ENCODE measurements at regions not wholly inside any gene's neighbourhood (a gene's known extent, or its start where the extent isn't known, plus 50 kb on each side); places are given as distances from the start of the nearest gene placed in this dataset.
A peak's percentile ranks its signal among the peaks of the same experiment; 100 is the strongest.

GRCh38 chr2:204272610-204273287 is 272.5 kb upstream of the PARD3B start:
- no peak overlapping the region for H3K27ac Mint-ChIP-seq
- DNase-seq (no peak), ATAC-seq (replicated peaks in 1 of 2) (no peak)
- peaks cover 0 to 8% of the 10 kb centered on the region in 2 donors for H3K9me3 Mint-ChIP-seq
- H3K36me3 Mint-ChIP-seq (ENCODE audit: insufficient read depth in 2 of 2): no peaks in the 10 kb centered on the region
- no peak overlapping the region for H3K4me3 Mint-ChIP-seq
- no peaks in the 10 kb centered on the region for H3K4me1 Mint-ChIP-seq (ENCODE audit: low read depth)
- H3K27me3 Mint-ChIP-seq (ENCODE audit: low read depth): peaks cover 36% of the 10 kb centered on the region

DNA sequence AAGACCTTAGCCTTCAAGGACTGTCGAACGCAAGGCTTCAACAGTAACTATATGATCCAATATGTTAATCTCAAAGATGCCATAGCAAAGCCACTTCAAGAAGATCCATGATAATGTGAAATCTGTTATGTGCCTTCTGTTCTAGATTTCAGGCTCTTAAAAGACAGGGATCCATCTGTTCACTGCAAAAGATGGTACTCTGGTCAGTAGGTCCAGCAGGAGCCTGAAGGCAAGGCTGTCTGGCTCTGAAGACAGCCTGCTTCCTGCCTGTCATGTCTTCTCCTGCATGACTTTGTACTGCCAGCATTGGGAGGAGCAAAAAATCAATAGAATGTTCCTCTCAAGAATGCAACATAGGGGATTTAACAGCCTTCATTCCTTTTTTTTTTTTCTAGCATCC is 270.8 kb upstream of the PARD3B start:
- ATAC-seq (replicated peaks in 1 of 2) (no peak), DNase-seq (no peak)
- no peaks in the 10 kb centered on the region for H3K36me3 Mint-ChIP-seq (ENCODE audit: insufficient read depth in 2 of 2)
- no peaks in the 10 kb centered on the region for H3K4me1 Mint-ChIP-seq (ENCODE audit: low read depth)
- H3K27ac Mint-ChIP-seq: no peak overlapping the region
- peaks cover 0 to 8% of the 10 kb centered on the region in 2 donors for H3K9me3 Mint-ChIP-seq
- H3K4me3 Mint-ChIP-seq: no peak overlapping the region
- H3K27me3 Mint-ChIP-seq (ENCODE audit: low read depth): peaks cover 44% of the 10 kb centered on the region

GRCh38 chr2:204274991-204275390 is 270.3 kb upstream of the PARD3B start:
- Mint-ChIP-seq H3K27me3 (ENCODE audit: low read depth) (peaks cover 43% of the 10 kb centered on the region), H3K36me3 (ENCODE audit: insufficient read depth in 2 of 2) (no peaks in the 10 kb centered on the region), H3K9me3 (peaks cover 0 to 6% of the 10 kb centered on the region in 2 donors), H3K27ac (peak overlapping the region; percentile 21), H3K4me1 (ENCODE audit: low read depth) (no peaks in the 10 kb centered on the region), H3K4me3 (no peak overlapping the region)
- ATAC-seq (replicated peaks in 1 of 2): no peak
- DNase-seq: no peak

GRCh38 chr2:204277226-204277625 is 268.0 kb upstream of the PARD3B start:
- Mint-ChIP-seq H3K4me1 (ENCODE audit: low read depth) (no peaks in the 10 kb centered on the region), H3K9me3 (no peaks in the 10 kb centered on the region), H3K4me3 (no peak overlapping the region), H3K36me3 (ENCODE audit: insufficient read depth in 2 of 2) (no peaks in the 10 kb centered on the region), H3K27me3 (ENCODE audit: low read depth) (peaks cover 54% of the 10 kb centered on the region), H3K27ac (no peak overlapping the region)
- ATAC-seq (replicated peaks in 1 of 2): no peak
- DNase-seq: no peak

DNA sequence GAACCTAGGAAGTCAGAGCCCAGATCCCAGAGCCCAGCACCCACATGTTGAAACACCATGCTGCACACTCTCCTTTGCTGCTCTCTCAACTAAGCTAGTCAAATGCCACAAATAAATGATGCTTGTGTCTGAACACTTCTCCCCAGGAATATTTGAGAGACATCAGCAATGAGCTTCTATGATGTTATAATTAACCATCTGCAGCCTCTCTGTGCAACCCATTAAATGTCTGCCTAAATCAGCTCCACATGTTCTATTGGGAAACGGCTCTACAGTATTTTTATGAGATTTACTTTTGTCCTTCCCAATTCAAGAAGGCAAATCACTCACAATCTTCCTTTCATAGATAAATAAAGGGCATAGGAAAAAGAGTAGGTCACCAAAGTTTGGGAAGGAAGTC is 266.8 kb upstream of the PARD3B start:
- Mint-ChIP-seq H3K36me3 (ENCODE audit: insufficient read depth in 2 of 2) (no peaks in the 10 kb centered on the region), H3K4me1 (ENCODE audit: low read depth) (no peaks in the 10 kb centered on the region), H3K27me3 (ENCODE audit: low read depth) (peaks cover 57% of the 10 kb centered on the region), H3K4me3 (no peak overlapping the region), H3K9me3 (no peaks in the 10 kb centered on the region), H3K27ac (no peak overlapping the region)
- no peak for DNase-seq
- no peak for ATAC-seq (replicated peaks in 1 of 2)

GRCh38 chr2:204279819-204280218 is 265.5 kb upstream of the PARD3B start:
- ATAC-seq (replicated peaks in 1 of 2): no peak
- H3K36me3 Mint-ChIP-seq (ENCODE audit: insufficient read depth in 2 of 2): no peaks in the 10 kb centered on the region
- no peaks in the 10 kb centered on the region for H3K4me1 Mint-ChIP-seq (ENCODE audit: low read depth)
- DNase-seq: no peak
- H3K27ac Mint-ChIP-seq: no peak overlapping the region
- no peaks in the 10 kb centered on the region for H3K9me3 Mint-ChIP-seq
- peaks cover 55% of the 10 kb centered on the region for H3K27me3 Mint-ChIP-seq (ENCODE audit: low read depth)
- no peak overlapping the region for H3K4me3 Mint-ChIP-seq

- no peaks in the 10 kb centered on the region for H3K9me3 Mint-ChIP-seq
- H3K4me1 Mint-ChIP-seq (ENCODE audit: low read depth): no peaks in the 10 kb centered on the region
- no peak for ATAC-seq (replicated peaks in 1 of 2)
Measured at GRCh38 chr2:204280262-204280668, 265.0 kb upstream of the PARD3B start.

DNA sequence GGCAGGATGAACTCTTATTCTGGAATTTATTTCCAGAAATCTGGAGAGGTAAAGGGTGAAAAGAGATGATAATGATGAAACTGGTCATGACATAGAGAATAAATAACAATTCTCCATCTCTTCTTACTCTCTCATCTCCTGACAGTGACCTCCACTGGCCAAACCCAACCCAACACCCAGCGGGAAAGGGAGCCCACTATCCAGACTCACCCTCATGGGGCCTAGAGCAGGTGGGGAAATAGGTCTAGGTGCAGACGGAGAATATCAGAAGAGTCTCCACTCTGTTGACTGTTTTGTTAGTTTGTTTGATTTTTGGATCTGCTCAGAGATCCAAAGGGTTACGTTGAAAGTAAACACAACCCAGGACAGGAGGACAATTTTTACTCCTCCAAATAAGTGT is 263.2 kb upstream of the PARD3B start:
- Mint-ChIP-seq H3K27me3 (ENCODE audit: low read depth) (peaks cover 43% of the 10 kb centered on the region), H3K27ac (no peak overlapping the region), H3K36me3 (ENCODE audit: insufficient read depth in 2 of 2) (no peaks in the 10 kb centered on the region), H3K4me1 (ENCODE audit: low read depth) (no peaks in the 10 kb centered on the region), H3K4me3 (no peak overlapping the region), H3K9me3 (no peaks in the 10 kb centered on the region)
- no peak for DNase-seq
- no peak for ATAC-seq (replicated peaks in 1 of 2)

More at GRCh38 chr2:204280262-204280668, 265.0 kb upstream of the PARD3B start:
- no peak overlapping the region for H3K4me3 Mint-ChIP-seq
- H3K36me3 Mint-ChIP-seq (ENCODE audit: insufficient read depth in 2 of 2): no peaks in the 10 kb centered on the region
- H3K27ac Mint-ChIP-seq: no peak overlapping the region
- peaks cover 51% of the 10 kb centered on the region for H3K27me3 Mint-ChIP-seq (ENCODE audit: low read depth)
- DNase-seq: no peak

GRCh38 chr2:204282525-204282924 is 262.8 kb upstream of the PARD3B start:
- Mint-ChIP-seq H3K4me3 (no peak overlapping the region), H3K36me3 (ENCODE audit: insufficient read depth in 2 of 2) (no peaks in the 10 kb centered on the region), H3K4me1 (ENCODE audit: low read depth) (no peaks in the 10 kb centered on the region), H3K9me3 (no peaks in the 10 kb centered on the region), H3K27me3 (ENCODE audit: low read depth) (peaks cover 42% of the 10 kb centered on the region), H3K27ac (no peak overlapping the region)
- DNase-seq (no peak), ATAC-seq (replicated peaks in 1 of 2) (no peak)

GRCh38 chr2:204289066-204289465 is 256.2 kb upstream of the PARD3B start:
- no peaks in the 10 kb centered on the region for H3K9me3 Mint-ChIP-seq
- no peak for ATAC-seq (replicated peaks in 1 of 2)
- H3K27ac Mint-ChIP-seq: no peak overlapping the region
- no peaks in the 10 kb centered on the region for H3K36me3 Mint-ChIP-seq (ENCODE audit: insufficient read depth in 2 of 2)
- peaks cover 26% of the 10 kb centered on the region for H3K27me3 Mint-ChIP-seq (ENCODE audit: low read depth)
- DNase-seq: no peak
- no peak overlapping the region for H3K4me3 Mint-ChIP-seq
- H3K4me1 Mint-ChIP-seq (ENCODE audit: low read depth): no peaks in the 10 kb centered on the region

GRCh38 chr2:204292439-204292838 is 252.8 kb upstream of the PARD3B start:
- Mint-ChIP-seq H3K9me3 (no peaks in the 10 kb centered on the region), H3K4me3 (no peak overlapping the region), H3K27me3 (ENCODE audit: low read depth) (peaks cover 40% of the 10 kb centered on the region), H3K4me1 (ENCODE audit: low read depth) (no peaks in the 10 kb centered on the region), H3K36me3 (ENCODE audit: insufficient read depth in 2 of 2) (no peaks in the 10 kb centered on the region), H3K27ac (no peak overlapping the region)
- ATAC-seq (replicated peaks in 1 of 2) (no peak), DNase-seq (no peak)

DNA sequence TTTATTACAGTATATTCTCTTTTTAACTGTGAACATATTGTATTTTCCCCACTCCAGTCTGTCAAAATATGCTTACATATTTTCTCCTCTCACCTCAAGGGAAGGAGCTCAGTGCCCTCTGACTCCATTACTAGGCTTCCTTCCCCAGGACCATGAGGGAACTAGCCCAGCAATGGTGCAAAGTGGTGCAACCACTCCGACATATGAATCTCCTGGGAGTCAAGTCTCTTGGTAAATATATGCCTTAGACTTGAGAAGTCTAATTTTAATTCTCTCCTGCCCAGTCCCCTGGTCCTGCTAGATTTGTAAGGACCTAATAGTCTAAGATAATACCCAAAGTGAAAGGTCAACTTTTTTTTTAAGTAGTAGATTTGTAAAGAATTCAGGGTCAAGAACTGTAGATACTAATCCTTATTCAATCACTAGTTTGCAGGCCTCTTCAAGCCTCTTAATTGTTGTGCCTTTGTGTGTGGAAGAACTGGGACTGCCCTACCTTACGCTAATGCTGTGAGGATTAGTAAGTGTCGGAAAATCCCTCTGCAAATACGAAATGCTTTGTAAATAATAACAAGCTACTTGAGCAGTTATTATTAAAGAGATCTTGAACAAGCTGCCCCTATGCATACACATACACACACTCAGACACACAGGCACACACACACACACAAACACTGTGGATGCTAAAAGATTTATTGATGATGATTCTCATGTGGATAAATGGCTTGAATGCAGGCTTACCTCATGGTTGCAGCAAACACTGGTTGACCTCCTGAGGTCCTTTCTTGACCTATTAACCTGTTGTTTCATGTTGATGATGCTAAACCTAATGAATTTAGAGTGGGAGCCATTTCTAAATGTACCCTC is 251.2 kb upstream of the PARD3B start:
- peaks cover 27% of the 10 kb centered on the region for H3K27me3 Mint-ChIP-seq (ENCODE audit: low read depth)
- no peaks in the 10 kb centered on the region for H3K36me3 Mint-ChIP-seq (ENCODE audit: insufficient read depth in 2 of 2)
- ATAC-seq (replicated peaks in 1 of 2): no peak
- no peak for DNase-seq
- H3K27ac Mint-ChIP-seq: no peak overlapping the region
- no peak overlapping the region for H3K4me3 Mint-ChIP-seq
- no peaks in the 10 kb centered on the region for H3K4me1 Mint-ChIP-seq (ENCODE audit: low read depth)
- H3K9me3 Mint-ChIP-seq: no peaks in the 10 kb centered on the region

DNA sequence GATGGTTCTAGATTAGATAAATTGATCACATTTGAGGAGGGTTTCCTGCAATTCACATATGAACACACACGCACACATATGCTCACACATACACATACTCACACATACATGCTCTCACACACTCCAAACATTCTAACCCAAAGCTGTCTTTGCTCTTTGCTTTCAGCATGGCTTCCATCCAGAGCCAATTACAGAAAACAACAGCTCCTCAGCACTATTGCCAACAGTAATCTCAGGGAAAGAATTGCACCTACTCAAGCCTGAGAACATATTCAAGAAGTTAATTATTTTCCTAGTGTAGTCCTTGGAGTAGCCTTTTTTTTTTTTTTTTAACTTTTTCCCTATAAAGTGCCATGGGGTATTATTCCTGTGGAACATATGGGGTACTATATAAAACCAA is 246.9 kb upstream of the PARD3B start:
- DNase-seq: no peak
- Mint-ChIP-seq H3K27ac (no peak overlapping the region), H3K36me3 (ENCODE audit: insufficient read depth in 2 of 2) (no peaks in the 10 kb centered on the region), H3K4me1 (ENCODE audit: low read depth) (no peaks in the 10 kb centered on the region), H3K4me3 (no peak overlapping the region), H3K27me3 (ENCODE audit: low read depth) (peaks cover 14% of the 10 kb centered on the region), H3K9me3 (no peaks in the 10 kb centered on the region)
- ATAC-seq (replicated peaks in 1 of 2): no peak
